B cell (primary cell): ENCODE measurements at regions not wholly inside any gene's neighbourhood (a gene's known extent, or its start where the extent isn't known, plus 50 kb on each side); places are given as distances from the start of the nearest gene placed in this dataset.
"Not testable (repeated sequence)": the region's sequence is repeated elsewhere in the genome, so short reads cannot be mapped to it uniquely, and the experiment has no call there.

Experiments
- ATAC-seq: fragments of 200-7000 bp; cut with Tn5 transposase; one replicate; pipeline ENCODE4 v1.10.0; 2021; ENCODE audit warnings: low read depth, mild to moderate bottlenecking, moderate number of reproducible peaks, moderate library complexity
- CTCF ChIA-PET: fragments of 350-600 bp; sonication (Branson Sonifier 250); formaldehyde crosslinking; loops from one replicate; lab custom pipeline; 2021; ENCODE audit warnings: antibody characterized with exemption, inconsistent platforms; lab: Charles Lee
- POLR2A ChIA-PET: fragments of 350-600 bp; sonication (Branson Sonifier 250); formaldehyde crosslinking; loops from one replicate; lab custom pipeline; 2021; ENCODE audit warnings: antibody characterized with exemption; lab: Charles Lee
- DNase-seq: peaks from one replicate; pipeline ENCODE4 v3.0.0; 2013
- H2AFZ ChIP-seq: 2 replicates; pipeline ENCODE4 v1.6.1; 2012; ENCODE audit warnings: mild to moderate bottlenecking, low read depth, low read length; ENCODE audit not compliant: insufficient read depth, poor library complexity, severe bottlenecking
- H3K27ac ChIP-seq, 2 donors: 1 replicate in 1 of 2; 2 replicates in 1 of 2; pipeline ENCODE4 v1.5.1; 2012 to 2013; ENCODE audit warnings: low read length in 2 of 2, mild to moderate bottlenecking in 2 of 2, moderate library complexity in 1 of 2
- H3K27me3 ChIP-seq, 4 experiments: fragments of 200-600 bp in 1 of 4; sonication (generic) in 1 of 4; replicated peaks in 1 of 4; 1 replicate in 2 of 4; 2 replicates in 2 of 4; pipeline versions ENCODE4 v1.6.1 to v1.7.0; 2013 to 2016; ENCODE audit warnings: low read length in 3 of 4, mild to moderate bottlenecking in 2 of 4, mixed read lengths in 1 of 4, moderate library complexity in 1 of 4; ENCODE audit not compliant: insufficient read depth in 4 of 4, control insufficient read depth in 3 of 4; ENCODE audit errors: control extremely low read depth in 1 of 4
- H3K36me3 ChIP-seq, 2 experiments: replicated peaks in 1 of 2; 1 replicate in 1 of 2; 2 replicates in 1 of 2; pipeline versions ENCODE4 v1.6.1 to v1.7.1; 2013; ENCODE audit warnings: low read length in 1 of 2; ENCODE audit not compliant: insufficient read depth in 2 of 2, control insufficient read depth in 1 of 2; ENCODE audit errors: control extremely low read depth in 1 of 2, extremely low read depth in 1 of 2
- H3K4me1 ChIP-seq, 2 donors: fragments of 200-600 bp in 1 of 2; sonication (generic) in 1 of 2; 1 replicate in 1 of 2; 2 replicates in 1 of 2; pipeline versions ENCODE4 v1.5.1 to v1.6.1; 2013 to 2017; ENCODE audit warnings: low read length in 2 of 2; ENCODE audit not compliant: control insufficient read depth in 2 of 2, insufficient read depth in 2 of 2
- H3K4me2 ChIP-seq: replicated peaks from 2 replicates; pipeline ENCODE3; 2012; ENCODE audit warnings: mild to moderate bottlenecking, low read depth, low read length; ENCODE audit not compliant: poor library complexity, severe bottlenecking
- H3K4me3 ChIP-seq, 5 experiments: fragments of 200-600 bp in 1 of 5; sonication (generic) in 1 of 5; 1 replicate in 3 of 5; 2 replicates in 2 of 5; pipeline versions ENCODE4 v1.5.1 to v1.7.0; 2011 to 2016; ENCODE audit warnings: low read length in 4 of 5, mild to moderate bottlenecking in 4 of 5, low read depth in 2 of 5, control low read depth in 1 of 5, moderate library complexity in 1 of 5; ENCODE audit not compliant: insufficient read depth in 1 of 5; ENCODE audit errors: control extremely low read depth in 1 of 5, extremely low read depth in 1 of 5
- H3K79me2 ChIP-seq: fragments of 200-600 bp; sonication (generic); one replicate; pipeline ENCODE4 v1.6.0; 2016; ENCODE audit warnings: low read length; ENCODE audit not compliant: control insufficient read depth, insufficient read depth
- H3K9ac ChIP-seq: fragments of 200-600 bp; sonication (generic); 2 replicates; pipeline ENCODE4 v1.6.1; 2017; ENCODE audit warnings: mild to moderate bottlenecking, low read length, moderate library complexity
- H3K9me3 ChIP-seq, 3 donors: one replicate each; pipeline versions ENCODE4 v1.6.1 to v1.7.1; 2013; ENCODE audit warnings: low read length in 2 of 3; ENCODE audit not compliant: control insufficient read depth in 2 of 3, insufficient read depth in 1 of 3; ENCODE audit errors: control extremely low read depth in 1 of 3
- H4K20me1 ChIP-seq: 2 replicates; pipeline ENCODE4 v1.6.0; 2012; ENCODE audit warnings: mild to moderate bottlenecking, low read length; ENCODE audit not compliant: insufficient read depth, control insufficient read depth, poor library complexity, severe bottlenecking
- H3K27ac Mint-ChIP-seq: one replicate; pipeline ENCODE4 v1.8.0; 2021; ENCODE audit warnings: mixed read lengths
- H3K27me3 Mint-ChIP-seq: one replicate; pipeline ENCODE4 v1.8.0; 2021; ENCODE audit warnings: mixed read lengths
- H3K4me1 Mint-ChIP-seq: one replicate; pipeline ENCODE4 v1.8.0; 2021; ENCODE audit warnings: mixed read lengths
- H3K4me3 Mint-ChIP-seq: one replicate; pipeline ENCODE4 v1.8.0; 2021; ENCODE audit warnings: mixed read lengths
- H3K9me3 Mint-ChIP-seq: one replicate; pipeline ENCODE4 v1.8.0; 2022; ENCODE audit warnings: mixed read lengths; ENCODE audit not compliant: insufficient read depth
- EZH2 ChIP-seq: IDR thresholded peaks from 2 replicates; pipeline ENCODE4 v1.6.1; 2012; ENCODE audit warnings: borderline replicate concordance, low read depth, mild to moderate bottlenecking, moderate library complexity, low read length; ENCODE audit not compliant: insufficient read depth, poor library complexity, severe bottlenecking
- WGBS: methylation state at CpG from one replicate; pipeline ENCODE4 v1.1.5; 2013; ENCODE audit warnings: missing lambda C conversion rate; ENCODE audit not compliant: insufficient coverage; 5-methylcytosine and 5-hydroxymethylcytosine counted together
- intact Hi-C: fragments of 100-400 bp; cut with micrococcal nuclease; formaldehyde crosslinking; loops from one replicate; pipeline ENCODE4 v1.10.0; 2022
- TF ChIP-seq, protein P1 (sequence below): fragments of 200-600 bp; IDR thresholded peaks from one replicate; pipeline ENCODE4 v1.8.0; 2022; ENCODE audit warnings: antibody characterized with exemption, mild to moderate bottlenecking

GRCh38 chr11:81241672-81242275 is 1491.9 kb downstream of the FAM181B start:
- POLR2A ChIA-PET = no interaction called here
- no peak for DNase-seq
- Mint-ChIP-seq H3K4me1 (no peaks in the 10 kb centered on the region), H3K27ac (no peak overlapping the region), H3K27me3 (no peaks in the 10 kb centered on the region), H3K9me3 (no peaks in the 10 kb centered on the region), H3K4me3 (no peak overlapping the region)
- Histone ChIP-seq H3K36me3 (no peaks in the 10 kb centered on the region), H3K4me2 (no peak overlapping the region), H3K9ac (no peak overlapping the region), H3K4me3 (no peak overlapping the region), H3K79me2 (no peaks in the 10 kb centered on the region), H3K27me3 (no peaks in the 10 kb centered on the region), H2AFZ (no peak overlapping the region), H3K27ac (no peak overlapping the region), H3K9me3 (no peaks in the 10 kb centered on the region), H3K4me1 (no peaks in the 10 kb centered on the region), H4K20me1 (no peaks in the 10 kb centered on the region)
- ATAC-seq = no peak
- 100% methylated on average over 1 of the region's 5 CpGs for WGBS
- no peak for TF ChIP-seq EZH2
- TF ChIP-seq, protein P1, sequence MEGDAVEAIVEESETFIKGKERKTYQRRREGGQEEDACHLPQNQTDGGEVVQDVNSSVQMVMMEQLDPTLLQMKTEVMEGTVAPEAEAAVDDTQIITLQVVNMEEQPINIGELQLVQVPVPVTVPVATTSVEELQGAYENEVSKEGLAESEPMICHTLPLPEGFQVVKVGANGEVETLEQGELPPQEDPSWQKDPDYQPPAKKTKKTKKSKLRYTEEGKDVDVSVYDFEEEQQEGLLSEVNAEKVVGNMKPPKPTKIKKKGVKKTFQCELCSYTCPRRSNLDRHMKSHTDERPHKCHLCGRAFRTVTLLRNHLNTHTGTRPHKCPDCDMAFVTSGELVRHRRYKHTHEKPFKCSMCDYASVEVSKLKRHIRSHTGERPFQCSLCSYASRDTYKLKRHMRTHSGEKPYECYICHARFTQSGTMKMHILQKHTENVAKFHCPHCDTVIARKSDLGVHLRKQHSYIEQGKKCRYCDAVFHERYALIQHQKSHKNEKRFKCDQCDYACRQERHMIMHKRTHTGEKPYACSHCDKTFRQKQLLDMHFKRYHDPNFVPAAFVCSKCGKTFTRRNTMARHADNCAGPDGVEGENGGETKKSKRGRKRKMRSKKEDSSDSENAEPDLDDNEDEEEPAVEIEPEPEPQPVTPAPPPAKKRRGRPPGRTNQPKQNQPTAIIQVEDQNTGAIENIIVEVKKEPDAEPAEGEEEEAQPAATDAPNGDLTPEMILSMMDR = no peak
- CTCF ChIA-PET = no interaction called here
- intact Hi-C loops = no loop called here

DNA sequence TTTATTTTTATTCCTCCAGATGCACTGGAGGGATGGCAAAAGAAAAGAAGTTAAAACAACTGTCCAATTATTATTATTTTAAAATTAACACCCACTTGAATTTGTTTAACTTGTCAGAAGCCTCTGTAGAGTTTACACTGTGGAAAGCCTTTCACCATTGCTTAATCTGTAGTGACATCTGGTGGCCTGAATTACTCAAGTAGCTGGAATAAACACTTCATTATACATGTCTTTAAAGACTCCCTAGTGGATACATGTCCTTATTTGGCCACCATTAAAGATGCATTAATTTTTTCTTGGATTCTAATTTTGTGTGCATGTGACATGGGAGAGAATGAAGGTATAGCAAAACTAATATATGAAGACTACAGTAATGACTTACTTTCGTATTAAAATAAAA is 1496.5 kb downstream of the FAM181B start:
- CTCF ChIA-PET = no interaction called here
- no peaks in the 10 kb centered on the region for H3K79me2 ChIP-seq
- no peak for TF ChIP-seq EZH2
- TF ChIP-seq, protein P1 = peak; percentile 30
- intact Hi-C loops = no loop called here
- DNase-seq (peak; percentile 11), ATAC-seq (no peak)
- no peak overlapping the region for H2AFZ ChIP-seq
- no peak overlapping the region for H3K9ac ChIP-seq
- no peaks in the 10 kb centered on the region for H3K36me3 ChIP-seq
- POLR2A ChIA-PET = no interaction called here
- no CpG with 5 or more reads among the region's 1 CpG for WGBS
- no peak overlapping the region for H3K4me3 Mint-ChIP-seq
- H3K27ac ChIP-seq = no peak overlapping the region
- no peak overlapping the region for H3K4me3 ChIP-seq
- no peaks in the 10 kb centered on the region for H4K20me1 ChIP-seq
- no peaks in the 10 kb centered on the region for H3K4me1 ChIP-seq
- no peaks in the 10 kb centered on the region for H3K4me1 Mint-ChIP-seq
- no peak overlapping the region for H3K4me2 ChIP-seq
- no peaks in the 10 kb centered on the region for H3K27me3 ChIP-seq
- H3K9me3 ChIP-seq = no peaks in the 10 kb centered on the region
- no peak overlapping the region for H3K27ac Mint-ChIP-seq
- H3K27me3 Mint-ChIP-seq = no peaks in the 10 kb centered on the region
- no peaks in the 10 kb centered on the region for H3K9me3 Mint-ChIP-seq

GRCh38 chr11:81227409-81227808 is 1506.3 kb downstream of the FAM181B start:
- H3K9ac ChIP-seq, H3K4me1 ChIP-seq, DNase-seq, H3K27me3 Mint-ChIP-seq, ATAC-seq, H3K9me3 Mint-ChIP-seq, H3K27ac Mint-ChIP-seq, H3K27me3 ChIP-seq, H3K4me3 ChIP-seq, H4K20me1 ChIP-seq, H3K4me3 Mint-ChIP-seq, H2AFZ ChIP-seq, H3K36me3 ChIP-seq, H3K27ac ChIP-seq, CTCF ChIA-PET, intact Hi-C loops, H3K4me1 Mint-ChIP-seq, H3K4me2 ChIP-seq, POLR2A ChIA-PET, H3K9me3 ChIP-seq, H3K79me2 ChIP-seq: not testable (repeated sequence)
- WGBS = 97% methylated on average over 7 of the region's 13 CpGs
